ENCODE measurements at regions not wholly inside any gene's neighbourhood (a gene's known extent, or its start where the extent isn't known, plus 50 kb on each side); places are given as distances from the start of the nearest gene placed in this dataset.

DNA sequence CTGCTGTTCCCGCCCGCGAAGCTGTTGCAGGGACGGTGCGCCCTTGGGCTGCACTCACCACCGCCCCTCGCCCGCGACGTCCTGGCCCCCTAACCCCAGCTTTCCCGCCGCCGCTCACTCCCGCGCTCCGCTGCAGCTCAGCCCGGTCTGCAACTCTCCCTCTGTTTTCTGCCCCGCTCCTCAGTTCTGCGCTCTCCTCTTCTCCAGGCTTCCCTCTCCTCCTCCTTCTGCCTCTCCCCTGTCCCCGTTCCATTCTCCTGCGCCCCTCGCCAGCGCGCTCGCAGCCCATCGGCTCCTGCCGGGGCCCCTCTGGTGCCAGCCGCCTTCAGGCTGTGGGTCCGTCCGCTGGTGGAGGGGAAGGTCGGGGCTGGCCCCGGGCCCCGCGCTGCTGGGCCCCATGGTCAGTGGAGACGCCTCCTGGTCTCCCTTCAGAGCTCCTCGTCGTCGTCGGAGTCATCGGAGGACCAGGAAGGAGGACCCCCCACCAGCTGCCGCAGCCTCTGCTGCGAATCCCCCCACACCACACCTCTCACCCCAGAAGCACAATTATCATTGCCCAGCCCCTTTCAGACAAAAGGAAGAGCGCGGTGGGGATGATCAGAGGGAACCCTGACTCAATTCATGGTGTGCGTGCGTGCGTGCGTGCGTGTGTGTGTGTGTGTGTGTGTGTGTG, 223.2 kb upstream of the FOXF1 start:
- no peak for DNase-seq

DNA sequence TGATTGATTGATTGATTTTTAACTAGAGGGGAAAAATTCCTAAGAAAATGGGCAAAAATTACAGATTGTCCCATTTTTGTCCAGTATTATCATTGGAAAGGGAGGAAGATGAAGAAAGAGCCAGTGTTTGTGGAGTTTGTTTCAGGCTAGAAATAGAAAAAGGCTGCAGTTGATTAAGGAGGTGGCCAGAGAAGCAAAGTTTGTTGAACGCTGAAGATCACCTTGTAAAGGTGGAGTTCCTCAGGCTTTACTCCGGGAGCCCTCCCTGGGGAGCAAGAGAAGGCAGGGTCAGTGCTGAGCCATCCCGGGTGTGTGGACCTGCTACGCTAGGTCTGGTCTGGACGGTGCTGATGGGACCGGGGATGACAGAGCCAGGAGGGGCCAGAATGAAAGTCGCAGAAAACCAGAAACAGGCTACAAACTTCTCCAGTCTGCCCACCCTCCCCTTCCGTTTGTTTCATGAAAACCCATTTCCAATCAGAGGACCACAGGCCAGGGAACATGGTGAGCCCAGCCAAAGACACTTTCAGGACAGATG, 222.6 kb upstream of the FOXF1 start:
- DNase-seq = no peak

DNA sequence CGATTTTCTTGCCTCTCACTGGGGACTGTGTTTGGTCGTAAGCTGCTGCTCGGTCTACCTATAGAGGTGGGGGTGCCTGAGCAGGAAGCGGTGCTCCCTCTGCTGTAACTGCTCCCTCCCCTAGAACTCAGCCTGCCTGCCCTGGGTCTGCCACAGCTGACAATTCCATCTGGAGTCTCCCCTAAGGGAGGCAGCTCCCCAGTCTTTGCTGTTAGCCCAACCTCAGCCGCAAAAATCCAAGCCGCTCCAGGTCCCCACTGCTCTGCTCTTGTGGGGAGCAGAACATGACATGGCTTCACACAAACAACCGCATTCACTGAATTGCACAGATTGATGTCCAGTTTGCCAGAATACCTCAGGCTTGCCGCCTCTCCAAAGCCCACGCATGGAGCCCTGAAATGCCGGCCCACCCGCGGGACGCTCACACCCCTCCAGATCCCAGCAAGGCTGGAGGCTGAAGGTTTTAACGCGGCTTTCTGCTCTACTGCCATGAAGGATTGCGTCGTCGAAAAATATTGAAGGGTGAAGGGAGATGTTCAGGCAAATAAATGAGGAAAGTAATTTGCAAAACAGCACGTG, 221.5 kb upstream of the FOXF1 start:
- no peak for DNase-seq

DNA sequence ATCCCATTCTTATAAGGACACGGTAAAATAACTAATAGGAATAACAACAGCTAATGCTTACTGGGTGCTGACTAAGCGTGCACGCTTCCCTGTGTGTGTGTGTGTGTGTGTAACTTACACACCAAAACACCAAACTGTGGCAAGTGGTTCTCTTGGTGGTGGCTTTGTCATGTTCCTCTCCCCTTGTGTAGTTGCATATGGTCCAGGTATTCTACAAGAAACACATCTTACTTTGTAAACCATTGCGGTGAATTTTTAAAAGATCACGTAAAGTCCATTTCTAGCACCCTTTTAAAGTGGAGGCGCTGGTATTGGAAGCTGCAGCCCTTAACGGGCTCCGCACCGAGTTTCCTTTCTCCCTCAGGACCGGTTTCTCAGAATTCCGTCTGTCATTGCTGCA, 221.0 kb upstream of the FOXF1 start:
- DNase-seq = no peak

DNA sequence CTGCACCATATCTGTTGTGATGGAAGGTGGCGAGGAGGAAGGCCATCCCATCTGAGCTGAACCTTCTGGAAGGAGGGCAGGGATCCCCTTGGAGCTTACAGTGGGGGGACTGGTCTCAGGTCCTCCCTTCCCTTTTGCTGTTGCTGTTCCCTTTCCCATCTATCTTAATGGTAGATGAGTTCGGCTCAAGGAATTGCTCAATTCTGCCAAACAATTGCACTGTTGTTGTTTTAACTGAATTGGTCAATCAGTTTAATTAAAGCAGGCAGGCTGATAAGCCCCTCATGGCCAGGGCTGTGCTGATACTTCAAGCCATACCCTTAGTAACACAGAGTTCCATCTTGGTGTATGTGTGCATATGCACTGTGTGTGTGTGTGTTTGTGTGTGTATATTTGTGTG, 220.4 kb upstream of the FOXF1 start:
- no peak for DNase-seq

GRCh38 chr16:86291491-86291890, 218.8 kb upstream of the FOXF1 start:
- no peak for DNase-seq

GRCh38 chr16:86292171-86292775, 218.1 kb upstream of the FOXF1 start:
- DNase-seq = no peak

- DNase-seq = no peak
Measured at GRCh38 chr16:86292942-86293341, 217.4 kb upstream of the FOXF1 start.

- no peak for DNase-seq
Measured at GRCh38 chr16:86293906-86294305, 216.4 kb upstream of the FOXF1 start.

DNA sequence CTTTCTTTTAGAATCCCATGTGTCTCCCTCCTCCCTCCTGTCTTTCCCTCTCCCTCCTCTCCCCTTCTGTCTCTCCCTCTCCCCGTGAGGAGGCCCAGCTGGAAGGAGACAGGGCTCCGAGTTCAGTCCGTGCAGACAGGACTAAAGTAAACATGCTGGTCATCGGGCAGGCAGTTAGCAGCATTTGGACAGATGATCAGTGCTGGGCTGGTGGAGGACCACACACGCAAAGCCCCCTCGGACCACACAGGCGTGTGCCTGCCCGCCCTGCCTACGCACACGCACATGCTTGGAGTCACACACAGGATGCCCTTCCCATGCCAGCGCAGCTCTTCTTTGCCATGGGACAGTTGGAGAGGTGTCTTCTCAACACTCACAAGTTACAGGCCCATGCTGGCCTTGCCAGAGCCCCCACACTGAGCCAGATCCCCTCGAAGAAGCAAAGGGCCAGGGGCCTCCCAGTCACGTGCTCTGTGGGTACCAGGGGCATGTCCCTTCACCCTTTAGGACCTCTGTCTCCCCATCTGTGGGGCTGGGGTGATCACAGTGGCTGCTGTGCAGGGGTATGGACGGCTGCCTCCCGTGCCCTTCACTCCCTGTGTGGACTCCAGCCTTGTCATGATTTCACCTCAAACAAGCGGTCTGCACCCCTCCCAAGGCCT, 215.7 kb upstream of the FOXF1 start:
- no peak for DNase-seq

DNA sequence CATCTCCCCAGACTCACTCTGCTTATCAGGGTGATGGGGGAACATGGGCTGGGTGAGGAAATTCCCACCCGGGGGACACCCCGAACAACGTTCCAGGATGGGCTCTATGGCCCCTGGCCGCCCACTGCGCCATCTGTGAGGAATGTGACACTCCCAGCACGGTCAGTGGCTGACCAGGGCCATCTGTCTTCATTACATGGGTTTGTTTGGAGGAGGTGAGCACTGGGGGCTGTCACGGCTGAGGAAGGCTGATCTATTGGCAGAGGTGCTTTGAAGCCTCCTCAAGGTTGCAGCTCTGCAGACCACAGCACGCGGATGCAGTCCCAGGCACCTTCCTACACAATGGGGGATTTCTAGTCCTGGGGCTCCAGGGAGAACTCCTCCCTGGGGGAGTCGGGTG, 214.1 kb upstream of the FOXF1 start:
- DNase-seq = no peak

- DNase-seq = no peak
Measured at GRCh38 chr16:86297391-86297790, 212.9 kb upstream of the FOXF1 start.

- DNase-seq = no peak
Measured at GRCh38 chr16:86297866-86298757, 212.2 kb upstream of the FOXF1 start.

DNA sequence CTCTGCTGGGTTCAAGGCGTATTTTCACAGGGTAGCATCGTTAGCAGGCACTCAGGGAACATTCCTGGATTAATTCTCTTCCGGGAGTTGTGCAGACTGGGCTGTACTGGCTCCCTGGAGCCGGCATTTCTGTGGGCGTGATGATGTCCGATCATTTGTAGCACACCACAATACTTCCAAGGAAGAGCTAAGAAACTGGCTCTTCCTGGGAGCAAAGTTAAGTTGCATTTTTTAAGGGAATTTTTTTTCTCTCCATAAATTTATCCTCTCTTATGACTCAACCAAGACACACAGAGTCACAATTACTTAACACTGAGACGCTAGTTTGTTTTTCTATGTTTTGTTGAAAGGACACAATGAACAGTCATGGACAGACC, 211.6 kb upstream of the FOXF1 start:
- no peak for DNase-seq

DNA sequence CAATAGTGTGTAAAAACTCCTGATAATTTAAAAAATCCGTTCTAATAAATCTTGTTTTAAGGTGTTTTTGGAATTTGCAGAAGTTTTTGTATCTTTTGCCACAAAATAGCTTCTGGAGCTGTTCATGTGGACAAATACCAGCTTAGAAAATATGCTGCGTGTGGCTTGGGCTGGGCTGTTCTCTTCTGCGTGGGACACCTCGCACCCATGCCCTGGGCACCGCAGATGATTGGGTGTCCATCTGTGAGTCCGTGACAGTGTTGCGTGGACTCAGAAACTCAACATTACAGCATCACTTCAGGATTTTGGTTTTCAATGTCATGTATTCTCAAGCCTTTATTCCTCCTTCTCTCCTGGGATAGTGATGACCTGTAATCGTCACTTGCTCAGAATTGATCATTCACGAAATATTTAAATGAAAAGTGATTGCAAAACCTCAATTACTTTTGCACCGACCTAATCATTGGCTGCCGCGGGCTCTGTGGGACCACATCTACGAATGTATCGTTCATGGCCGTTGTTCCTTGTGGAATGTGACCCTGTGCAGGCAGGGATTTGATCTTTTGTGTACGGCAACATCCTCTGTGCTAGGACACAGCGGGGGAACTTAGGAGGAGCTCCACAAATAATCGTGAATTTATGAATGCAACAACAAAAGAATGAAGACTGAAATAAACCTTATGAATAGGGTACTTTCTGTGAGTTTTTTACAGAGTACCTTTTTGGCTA, 210.3 kb upstream of the FOXF1 start:
- no peak for DNase-seq

- no peak for DNase-seq
Measured at GRCh38 chr16:86300746-86301481, 209.4 kb upstream of the FOXF1 start.

DNA sequence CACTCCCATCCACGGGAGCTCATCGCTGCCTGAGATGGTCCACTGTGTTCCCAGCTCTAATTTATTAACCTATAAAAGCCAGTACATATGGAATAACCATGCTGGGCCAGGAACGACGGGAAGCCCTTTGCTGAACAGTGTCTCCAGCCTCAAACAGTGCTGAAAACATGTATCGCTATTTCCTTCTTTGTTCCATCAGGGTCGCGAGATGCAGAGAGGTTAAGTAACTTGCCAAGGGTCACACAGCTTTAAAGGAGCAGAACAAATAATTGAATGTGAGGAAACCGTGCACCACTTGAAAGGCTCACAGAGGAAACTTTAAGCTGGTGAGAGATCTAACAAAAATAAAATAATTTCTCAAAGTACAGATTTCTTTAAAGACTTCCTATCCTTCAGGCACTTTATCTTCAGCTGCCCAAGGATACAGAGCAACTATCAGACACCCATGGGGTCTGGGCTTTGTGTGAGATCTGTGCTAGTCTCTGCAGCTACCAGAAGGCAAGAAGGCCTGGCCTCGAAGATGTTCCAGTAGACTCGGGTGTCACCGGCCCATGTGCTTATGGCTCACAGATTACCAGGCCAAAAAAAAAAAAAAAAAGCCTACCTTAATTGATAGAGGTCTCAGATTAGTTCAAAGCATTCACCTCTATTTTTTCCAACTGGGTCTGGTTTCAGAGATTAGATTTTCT, 207.8 kb upstream of the FOXF1 start:
- no peak for DNase-seq

GRCh38 chr16:86303787-86304678, 206.3 kb upstream of the FOXF1 start:
- no peak for DNase-seq

- no peak for DNase-seq
Measured at GRCh38 chr16:86304868-86305267, 205.5 kb upstream of the FOXF1 start.

GRCh38 chr16:86305440-86305839, 204.9 kb upstream of the FOXF1 start:
- no peak for DNase-seq

All from 8988T (cell line).